ENCODE measurements at regions not wholly inside any gene's neighbourhood (a gene's known extent, or its start where the extent isn't known, plus 50 kb on each side); places are given as distances from the start of the nearest gene placed in this dataset.

GRCh38 chr6:146886587-146887446 lies 288.0 kb downstream of the ADGB start:
- no peak for DNase-seq (ENCODE audit: low read depth)

GRCh38 chr6:146887447-146888077 lies 288.8 kb downstream of the ADGB start:
- no peak for DNase-seq (ENCODE audit: low read depth)

GRCh38 chr6:146889303-146889702 lies 290.5 kb downstream of the ADGB start:
- DNase-seq (ENCODE audit: low read depth): no peak

GRCh38 chr6:146890172-146890571 lies 291.4 kb downstream of the ADGB start:
- DNase-seq (ENCODE audit: low read depth): no peak

GRCh38 chr6:146890644-146891434 lies 292.1 kb downstream of the ADGB start:
- no peak for DNase-seq (ENCODE audit: low read depth)

- DNase-seq (ENCODE audit: low read depth): no peak
Observed at GRCh38 chr6:146891615-146892265, 293.0 kb downstream of the ADGB start.

GRCh38 chr6:146892283-146892612 lies 293.5 kb downstream of the ADGB start:
- DNase-seq (ENCODE audit: low read depth): no peak

- peak; percentile 71 for DNase-seq (ENCODE audit: low read depth)
Observed at GRCh38 chr6:146892613-146893401, 294.0 kb downstream of the ADGB start.

- no peak for DNase-seq (ENCODE audit: low read depth)
Observed at GRCh38 chr6:146893690-146894089, 294.9 kb downstream of the ADGB start.

- DNase-seq (ENCODE audit: low read depth): no peak
Observed at GRCh38 chr6:146894624-146895023, 295.9 kb downstream of the ADGB start.

- no peak for DNase-seq (ENCODE audit: low read depth)
Observed at GRCh38 chr6:146895101-146895771, 296.5 kb downstream of the ADGB start.

- DNase-seq (ENCODE audit: low read depth): no peak
Observed at GRCh38 chr6:146895772-146896061, 296.9 kb downstream of the ADGB start.

GRCh38 chr6:146896062-146896813 lies 297.5 kb downstream of the ADGB start:
- no peak for DNase-seq (ENCODE audit: low read depth)

GRCh38 chr6:146896960-146897701 lies 298.4 kb downstream of the ADGB start:
- no peak for DNase-seq (ENCODE audit: low read depth)

- peak; percentile 77 for DNase-seq (ENCODE audit: low read depth)
Observed at GRCh38 chr6:146898069-146898887, 299.5 kb downstream of the ADGB start.

GRCh38 chr6:146898888-146899227 lies 300.1 kb downstream of the ADGB start:
- no peak for DNase-seq (ENCODE audit: low read depth)

- DNase-seq (ENCODE audit: low read depth): no peak
Observed at GRCh38 chr6:146901940-146902816, 302.0 kb upstream of the STXBP5 start.

GRCh38 chr6:146902846-146903245 lies 301.4 kb upstream of the STXBP5 start:
- no peak for DNase-seq (ENCODE audit: low read depth)

All from CMK (cell line).